Left kidney (tissue), 1 donor: ENCODE measurements at regions not wholly inside any gene's neighbourhood (a gene's known extent, or its start where the extent isn't known, plus 50 kb on each side); places are given as distances from the start of the nearest gene placed in this dataset.

Experiments
- DNase-seq: peaks from one replicate; pipeline ENCODE4 v3.0.0-alpha.2; 2013

DNA sequence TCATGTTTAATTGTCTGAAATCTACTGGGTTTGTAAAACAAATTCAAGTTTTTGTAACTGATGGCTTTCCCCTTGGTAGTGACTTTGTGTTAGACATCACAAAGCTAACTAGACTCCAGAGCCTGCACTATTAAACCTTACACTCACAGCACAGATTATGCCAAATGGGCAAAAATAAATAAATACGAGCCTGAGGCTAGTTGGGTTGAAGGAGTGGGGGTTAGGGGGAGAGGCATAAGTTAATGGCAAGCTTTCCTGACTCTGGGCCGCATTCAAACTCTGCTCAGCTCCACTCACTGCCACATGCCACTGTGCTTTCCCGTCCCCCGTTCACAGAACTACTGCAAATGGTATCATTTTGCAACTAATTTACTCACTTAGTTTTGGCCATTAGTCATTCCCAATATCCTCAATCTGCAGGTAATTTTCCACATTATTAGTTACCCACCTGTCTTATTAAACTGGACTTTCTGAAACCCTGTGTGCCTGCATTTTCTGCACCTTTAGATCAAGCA is 1079.9 kb upstream of the PIK3C3 start:
- DNase-seq = no peak

DNA sequence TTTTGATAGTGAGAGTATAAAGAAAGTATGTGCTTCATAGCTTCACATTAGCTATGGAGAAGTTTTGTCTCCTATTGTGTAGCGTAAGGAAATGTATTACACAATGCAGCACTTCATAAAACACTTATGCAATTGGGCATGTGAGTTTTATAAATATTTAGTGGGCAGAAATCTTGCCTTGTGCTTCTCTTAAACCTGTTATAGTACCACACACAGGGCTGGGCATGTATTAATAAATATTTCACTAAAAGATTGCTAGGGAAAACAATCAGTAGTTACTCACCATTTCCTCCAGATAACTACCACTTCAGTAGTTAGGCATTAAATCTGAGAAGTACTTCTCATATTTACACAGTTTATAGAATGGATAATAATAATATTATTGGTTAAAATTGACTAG is 1080.8 kb upstream of the PIK3C3 start:
- no peak for DNase-seq

DNA sequence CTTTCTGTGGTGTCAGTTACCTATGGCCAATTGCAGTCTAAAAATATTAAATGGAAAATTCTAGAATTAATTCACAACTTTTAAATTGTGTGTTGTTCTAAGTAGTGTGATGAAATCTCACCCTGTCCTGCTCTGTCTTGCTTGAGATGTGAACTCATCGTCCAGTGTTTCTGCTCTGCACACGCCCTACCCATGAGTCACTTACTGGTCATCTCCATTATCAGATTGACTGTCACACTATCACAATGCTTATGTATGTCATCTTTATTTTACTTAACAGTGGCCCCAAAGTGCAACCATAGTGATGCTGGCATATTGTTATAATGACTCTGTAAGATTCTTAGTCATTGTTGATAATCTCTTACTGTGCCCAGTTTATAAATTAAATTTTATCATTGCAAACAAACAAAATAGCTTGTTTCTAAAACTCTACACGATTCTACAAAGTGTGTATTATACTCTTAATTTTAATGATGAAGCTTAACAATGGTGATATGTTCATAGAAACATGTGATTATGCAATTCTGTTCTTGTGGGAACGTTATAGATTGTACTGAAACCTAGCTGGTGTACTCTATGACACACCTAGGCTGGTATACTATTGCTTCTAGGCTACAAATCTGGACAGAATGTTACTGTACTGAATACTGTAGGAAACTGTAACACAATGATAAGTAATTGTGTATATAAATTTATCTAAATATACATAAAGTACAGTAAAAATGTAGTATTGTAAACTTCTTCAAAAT is 1086.8 kb upstream of the PIK3C3 start:
- DNase-seq = no peak

DNA sequence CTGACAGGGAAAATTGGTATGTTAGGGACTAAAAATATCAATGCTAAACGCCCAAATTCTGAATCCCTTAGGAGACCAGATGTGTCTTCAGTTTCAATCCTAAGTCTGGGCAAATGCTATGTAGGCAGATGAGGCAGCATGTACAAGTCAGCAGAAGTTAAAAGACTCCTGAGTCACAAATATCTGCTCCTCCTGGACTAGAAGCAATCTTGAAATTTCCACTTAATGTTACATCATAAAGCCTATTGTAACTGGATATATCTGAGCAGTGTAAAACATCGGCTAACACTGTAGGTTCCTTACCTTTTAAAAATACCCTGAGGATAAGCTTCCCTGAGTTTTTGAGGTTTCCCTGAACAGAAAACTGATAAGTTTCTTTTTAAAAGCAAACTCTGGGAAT is 1087.6 kb upstream of the PIK3C3 start:
- no peak for DNase-seq

DNA sequence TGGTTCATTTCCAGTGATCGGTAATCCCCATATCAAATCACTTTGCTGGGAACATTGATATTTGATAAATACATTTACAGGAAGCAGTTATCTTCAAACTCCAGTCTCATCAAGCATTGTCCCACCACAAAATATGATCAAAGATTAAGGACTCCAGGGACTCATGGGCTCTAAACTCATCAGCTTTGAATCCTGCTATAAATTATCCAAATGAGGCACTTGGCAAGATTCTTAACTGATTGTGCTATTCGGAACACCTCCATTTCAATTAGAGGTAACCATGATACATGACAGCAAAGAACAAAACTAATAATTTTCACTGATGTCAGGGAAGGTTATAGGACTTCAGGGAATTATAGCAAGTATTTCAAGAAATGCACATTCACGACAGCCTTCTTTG is 1088.1 kb upstream of the PIK3C3 start:
- DNase-seq = no peak

DNA sequence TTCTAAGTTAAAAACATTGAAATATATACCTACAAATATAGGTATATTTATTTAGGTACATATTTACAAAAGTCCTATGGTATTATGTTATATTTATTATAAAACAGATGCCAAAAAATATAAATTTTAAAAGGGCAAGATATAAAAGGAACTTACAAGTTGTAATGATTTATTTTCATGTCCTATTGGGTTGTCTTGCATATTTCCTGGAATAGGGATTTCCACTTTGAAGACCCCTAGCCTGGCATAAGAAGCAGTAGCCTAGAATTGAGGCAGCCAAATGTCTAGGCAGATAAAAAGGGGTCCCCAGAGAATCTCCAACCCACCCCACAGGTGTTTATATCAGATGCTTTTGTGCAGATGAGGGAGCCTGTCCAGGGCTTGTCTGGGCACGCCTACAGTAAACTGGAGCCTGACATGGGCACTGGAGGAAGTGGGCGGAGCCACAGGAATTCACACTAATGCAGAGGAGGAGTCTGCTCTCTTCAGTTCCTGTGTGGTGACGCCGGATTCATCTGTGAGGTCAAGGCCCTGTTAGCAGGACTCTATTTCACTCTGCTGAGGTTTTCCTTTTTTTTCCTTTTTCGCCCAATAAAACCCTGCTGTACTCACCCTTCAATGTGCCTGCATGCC is 1088.9 kb upstream of the PIK3C3 start:
- no peak for DNase-seq

DNA sequence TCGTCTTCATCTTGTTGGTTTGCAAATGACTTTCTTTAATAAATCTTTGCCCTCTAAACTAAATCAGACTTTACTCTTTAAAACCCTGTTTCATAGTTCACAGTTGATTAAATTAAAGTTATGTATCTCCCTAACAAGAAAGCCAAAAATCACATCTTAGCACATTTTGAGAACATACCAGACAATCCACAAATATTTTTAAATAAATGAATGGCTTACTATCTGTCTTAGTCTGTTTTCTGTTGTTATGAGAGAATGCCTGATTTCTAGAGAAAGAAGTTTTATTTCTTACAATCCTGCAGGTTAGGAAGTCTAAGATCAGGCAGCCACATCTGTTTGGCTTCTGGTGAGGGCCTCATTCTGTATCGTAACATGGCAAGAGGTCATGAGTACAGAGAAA is 1090.2 kb upstream of the PIK3C3 start:
- DNase-seq = no peak

DNA sequence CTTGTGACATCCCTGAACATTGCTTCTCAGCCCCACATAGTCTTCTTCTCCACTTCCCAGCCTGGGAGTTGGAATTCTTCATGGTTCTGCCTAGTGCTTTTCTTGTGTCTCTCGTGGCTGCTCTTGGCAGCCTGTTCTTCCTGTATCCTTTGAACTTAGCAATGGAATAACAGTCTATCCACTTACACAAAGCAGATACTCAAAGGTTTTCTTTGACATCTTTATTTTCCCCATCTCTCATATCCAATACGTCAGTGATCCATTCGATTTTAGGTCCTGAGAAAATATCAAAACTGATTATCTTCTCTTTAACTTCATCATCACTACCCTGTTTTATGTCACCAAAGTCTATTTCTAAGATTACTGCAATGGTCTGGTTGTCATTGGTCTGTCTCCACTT is 1091.2 kb upstream of the PIK3C3 start:
- no peak for DNase-seq

DNA sequence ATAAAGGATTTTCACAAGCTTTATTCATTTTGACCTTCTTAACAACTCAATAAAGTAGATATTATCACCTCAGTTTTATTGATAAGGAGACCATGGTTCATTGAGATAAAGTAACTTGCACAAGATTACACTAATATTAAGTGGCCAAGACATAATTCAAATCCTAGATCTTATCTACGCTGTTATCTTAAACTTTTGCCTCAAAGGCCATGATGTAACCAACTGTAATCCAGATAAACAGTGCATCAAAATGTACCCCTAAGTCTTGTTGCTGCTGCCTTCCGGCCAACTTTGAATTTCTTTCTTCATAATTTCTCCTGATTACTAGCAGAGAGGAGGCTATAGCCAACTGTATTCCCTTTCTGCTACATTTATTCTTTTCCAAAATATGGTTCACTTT is 1094.8 kb upstream of the PIK3C3 start:
- no peak for DNase-seq

DNA sequence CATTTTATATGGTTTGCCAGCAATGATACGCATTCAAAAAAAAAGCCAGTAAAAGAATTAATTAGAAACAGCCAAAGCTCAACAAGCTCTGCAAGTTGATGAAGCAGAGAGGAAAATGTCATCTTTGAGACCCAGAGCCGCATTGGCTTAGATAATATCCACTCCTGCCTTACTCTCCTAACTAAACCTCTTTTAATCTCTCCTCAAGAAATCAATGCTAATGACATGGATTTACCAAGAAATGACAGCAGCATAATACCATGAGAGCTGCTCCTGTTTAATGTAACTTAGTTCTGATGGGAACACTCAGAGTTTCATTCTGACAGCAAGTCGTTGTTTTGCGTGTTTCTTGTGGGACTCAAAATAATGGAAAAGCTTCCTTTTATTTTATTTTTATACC is 1099.4 kb upstream of the PIK3C3 start:
- DNase-seq = no peak

DNA sequence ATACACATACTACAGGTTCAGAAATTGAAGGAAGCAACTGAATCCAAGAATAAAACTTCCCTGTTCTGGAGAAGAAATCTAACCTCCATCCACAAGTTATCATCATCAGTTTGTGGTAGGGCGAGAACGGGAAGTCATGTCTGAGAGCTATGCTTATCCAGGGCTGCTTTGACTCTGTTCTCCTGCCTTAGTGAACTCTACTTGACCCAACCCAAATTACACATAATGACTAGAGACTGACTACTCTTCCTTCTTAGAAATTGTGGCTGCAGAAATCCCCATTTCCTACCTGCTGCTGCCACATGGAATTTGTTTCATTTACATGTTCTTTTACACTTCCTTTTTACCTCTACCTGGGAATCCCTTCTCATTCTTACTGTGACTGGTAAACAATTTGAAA is 1102.6 kb upstream of the PIK3C3 start:
- no peak for DNase-seq

DNA sequence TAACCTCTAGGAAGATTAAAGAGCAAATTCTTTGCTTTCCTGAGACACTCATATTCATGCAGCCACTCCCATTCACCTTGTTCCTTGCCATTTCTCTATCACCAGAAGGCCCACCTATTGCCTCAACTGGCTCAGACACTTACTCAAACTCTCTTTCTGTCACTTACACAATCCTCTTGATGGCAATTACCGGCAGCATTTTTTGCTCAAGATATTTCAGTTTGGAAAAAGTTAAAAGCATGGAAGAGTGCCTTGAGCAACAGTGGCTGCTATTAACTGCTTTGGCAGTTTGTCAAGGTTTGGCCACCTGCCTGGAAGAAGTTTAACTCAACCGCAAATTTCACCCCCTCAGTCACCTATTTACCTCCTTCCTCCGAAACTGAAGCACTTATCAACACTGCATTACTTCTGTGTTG is 1104.0 kb upstream of the PIK3C3 start:
- DNase-seq = peak; percentile 28

DNA sequence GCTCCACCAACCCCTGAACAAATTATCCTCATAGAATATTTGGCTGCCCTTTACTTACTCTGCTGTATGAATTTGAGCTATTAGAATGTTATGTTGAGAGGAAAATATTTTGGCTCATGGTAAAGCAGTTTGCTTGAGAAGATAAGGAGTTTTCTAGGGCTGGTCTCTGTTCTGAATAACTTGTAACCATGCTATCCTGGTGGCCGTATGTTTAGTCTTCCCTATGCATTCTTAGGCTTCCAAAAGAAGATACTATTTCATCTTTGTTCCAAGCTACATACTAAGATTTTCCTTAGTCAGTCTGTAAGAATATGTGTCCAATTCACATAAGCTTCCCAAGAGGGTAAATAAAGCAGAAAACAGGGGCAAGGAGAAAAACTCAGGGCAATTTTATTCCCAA is 1105.1 kb upstream of the PIK3C3 start:
- no peak for DNase-seq

DNA sequence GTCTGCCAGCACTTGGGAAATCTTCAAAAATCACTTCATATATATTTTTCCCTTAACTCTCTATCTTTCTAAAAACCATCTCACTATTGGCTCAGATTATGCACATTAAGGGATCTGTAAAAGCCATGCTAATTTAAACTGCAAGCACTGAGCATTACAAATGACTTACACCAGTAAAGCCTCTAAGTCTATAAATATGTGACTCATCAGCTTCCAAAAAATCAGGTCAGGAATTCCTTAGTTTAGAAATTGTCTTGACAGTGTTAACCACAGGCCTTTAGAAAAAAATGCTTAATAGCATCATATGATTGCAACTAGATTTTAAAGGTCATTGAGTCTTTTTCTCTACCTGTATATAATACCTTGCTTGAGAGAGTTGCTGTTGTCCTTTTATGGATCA is 1113.6 kb upstream of the PIK3C3 start:
- DNase-seq = no peak

DNA sequence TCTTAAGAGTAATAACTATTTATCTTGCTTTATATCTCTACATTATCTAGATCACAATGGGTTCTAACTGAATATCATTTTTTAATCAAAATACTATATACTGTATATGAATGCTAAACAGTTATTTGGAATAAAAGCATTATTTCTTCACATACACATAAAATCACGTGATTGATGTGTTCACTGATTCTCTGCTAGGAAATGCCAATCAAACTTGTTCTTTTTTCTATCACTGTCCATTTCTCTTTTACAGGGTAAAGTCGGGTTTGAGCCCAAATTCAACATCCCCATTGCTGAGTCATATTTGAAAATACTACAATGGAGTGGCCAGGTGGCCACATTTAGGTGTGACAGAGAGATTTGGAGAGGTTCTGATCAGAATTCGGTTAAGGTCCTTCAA is 1114.0 kb upstream of the PIK3C3 start:
- no peak for DNase-seq

DNA sequence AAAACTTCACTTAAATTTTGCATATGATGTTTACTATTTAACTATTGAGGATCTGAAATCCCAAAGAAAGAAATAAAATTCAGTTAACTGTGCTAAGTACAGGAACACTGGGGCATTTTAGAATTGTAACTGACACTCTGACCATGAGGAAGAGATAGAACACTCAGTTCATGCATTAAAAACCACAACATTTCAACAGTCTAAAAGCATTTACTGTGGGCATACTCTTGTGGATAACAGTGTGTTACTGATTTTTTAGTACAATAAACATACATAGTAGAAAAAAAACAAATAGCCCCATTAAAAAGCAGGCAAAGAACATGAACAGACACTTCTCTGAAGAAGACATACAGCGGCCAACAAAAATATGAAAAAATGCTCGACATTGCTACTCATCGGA is 1122.7 kb upstream of the PIK3C3 start:
- no peak for DNase-seq

DNA sequence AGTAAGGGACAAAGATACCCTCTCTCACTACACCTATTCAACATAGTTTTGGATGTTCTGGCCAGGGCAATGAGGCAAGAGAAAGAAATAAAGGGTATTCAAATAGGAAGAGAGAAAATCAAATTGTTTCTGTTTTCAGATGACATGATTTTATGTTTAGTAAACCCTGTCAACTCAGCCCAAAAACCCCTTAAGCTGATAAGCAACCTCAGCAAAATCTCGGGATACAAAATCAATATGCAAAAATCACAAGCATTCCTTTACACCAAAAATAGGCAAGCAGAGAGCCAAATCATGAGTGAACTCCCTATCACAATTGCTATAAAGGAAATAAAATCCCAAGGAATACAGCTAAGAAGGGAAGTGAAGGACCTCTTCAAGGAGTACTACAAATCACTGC is 1130.7 kb upstream of the PIK3C3 start:
- no peak for DNase-seq

DNA sequence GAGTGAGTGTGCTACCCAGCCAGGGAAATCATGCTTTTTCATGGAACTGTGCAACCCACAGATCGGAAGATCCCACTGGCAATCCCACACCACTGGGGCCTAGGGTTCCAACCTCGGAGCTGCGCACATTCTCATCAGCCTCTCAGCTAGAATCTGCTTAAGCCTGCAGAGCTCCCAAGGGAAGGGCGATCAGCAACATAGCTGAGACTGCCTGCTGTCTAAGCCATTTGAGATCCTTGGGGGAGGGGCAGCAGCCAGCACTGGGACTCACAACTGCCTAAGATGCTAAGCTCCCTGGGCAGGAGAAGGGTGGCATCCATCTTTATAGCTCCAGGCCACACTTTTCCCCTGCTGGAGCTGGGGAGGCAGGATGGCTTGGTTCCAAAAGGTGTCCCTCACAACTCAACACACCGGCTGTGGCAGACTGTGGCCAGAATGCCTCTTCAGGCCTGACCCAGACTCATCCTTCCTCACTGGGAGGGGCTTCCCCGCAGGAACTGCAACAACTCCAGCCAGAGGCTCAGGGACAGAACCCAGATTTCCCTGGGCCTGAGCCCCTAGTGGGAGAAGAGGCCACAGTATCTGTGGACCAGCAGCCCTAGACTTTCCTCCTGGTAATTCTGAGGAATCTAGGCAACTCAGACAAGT is 1133.3 kb upstream of the PIK3C3 start:
- no peak for DNase-seq

DNA sequence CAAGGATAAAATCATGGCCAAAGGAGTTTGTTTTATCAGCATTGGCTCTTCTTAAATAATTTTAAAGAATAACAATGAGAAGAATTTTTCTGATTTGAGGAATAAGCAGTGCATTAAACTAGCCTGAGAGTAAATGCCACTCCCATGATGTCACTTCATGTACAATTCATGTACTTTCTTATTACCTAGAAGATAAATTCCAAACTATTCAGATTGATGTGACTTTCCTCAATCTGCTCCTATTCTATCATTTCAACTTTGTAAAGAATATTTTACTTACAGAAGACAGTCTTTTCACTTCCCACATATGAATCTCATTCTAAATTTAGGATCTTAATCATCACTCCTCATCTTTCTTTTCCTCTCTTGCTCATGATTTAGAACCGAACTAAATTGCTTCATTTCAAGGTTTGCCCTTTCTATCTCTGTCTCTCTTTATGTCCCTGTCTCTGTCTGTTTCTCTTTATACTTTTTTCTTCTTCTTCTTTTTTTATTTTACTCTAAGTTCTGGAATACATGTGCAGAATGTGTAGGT is 1142.0 kb upstream of the PIK3C3 start:
- DNase-seq = no peak

DNA sequence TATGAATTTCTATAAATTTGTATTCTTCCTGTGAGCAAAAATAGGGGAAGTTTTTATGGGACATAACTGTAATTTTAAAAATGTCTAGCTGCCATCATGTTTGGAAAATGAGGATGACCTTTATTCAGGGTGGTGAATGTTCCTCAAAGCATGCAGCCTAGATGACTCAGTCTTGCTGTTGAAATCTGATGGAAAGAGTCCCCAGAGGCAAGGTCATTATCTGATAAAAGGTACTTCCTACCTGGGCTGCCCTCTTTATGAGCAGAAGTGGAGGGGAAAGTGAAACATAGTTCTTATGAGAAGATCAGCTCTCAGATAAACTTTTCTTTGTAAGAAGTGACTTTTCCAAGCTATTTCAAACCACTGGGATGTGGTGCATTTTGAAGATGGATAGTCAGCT is 1144.7 kb upstream of the PIK3C3 start:
- DNase-seq = no peak

DNA sequence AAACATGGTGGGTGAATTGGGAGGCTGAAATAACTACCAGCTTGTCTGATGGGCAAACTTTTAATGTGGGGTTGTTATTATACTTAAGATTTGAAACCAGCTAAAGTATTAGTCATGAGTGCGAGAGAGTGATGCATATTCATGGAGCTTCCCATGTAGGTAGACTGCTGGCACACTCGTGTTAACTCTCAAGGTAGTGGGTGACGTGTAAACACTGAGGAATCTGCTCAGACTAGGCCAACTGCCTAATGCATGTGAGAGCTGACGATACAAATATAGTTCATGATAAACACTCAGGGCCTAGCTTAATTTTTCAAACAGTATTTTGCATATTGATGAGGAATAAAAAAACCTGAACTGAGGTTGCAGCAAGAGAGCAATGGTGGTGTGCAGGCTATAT is 1165.7 kb upstream of the PIK3C3 start:
- DNase-seq = no peak

DNA sequence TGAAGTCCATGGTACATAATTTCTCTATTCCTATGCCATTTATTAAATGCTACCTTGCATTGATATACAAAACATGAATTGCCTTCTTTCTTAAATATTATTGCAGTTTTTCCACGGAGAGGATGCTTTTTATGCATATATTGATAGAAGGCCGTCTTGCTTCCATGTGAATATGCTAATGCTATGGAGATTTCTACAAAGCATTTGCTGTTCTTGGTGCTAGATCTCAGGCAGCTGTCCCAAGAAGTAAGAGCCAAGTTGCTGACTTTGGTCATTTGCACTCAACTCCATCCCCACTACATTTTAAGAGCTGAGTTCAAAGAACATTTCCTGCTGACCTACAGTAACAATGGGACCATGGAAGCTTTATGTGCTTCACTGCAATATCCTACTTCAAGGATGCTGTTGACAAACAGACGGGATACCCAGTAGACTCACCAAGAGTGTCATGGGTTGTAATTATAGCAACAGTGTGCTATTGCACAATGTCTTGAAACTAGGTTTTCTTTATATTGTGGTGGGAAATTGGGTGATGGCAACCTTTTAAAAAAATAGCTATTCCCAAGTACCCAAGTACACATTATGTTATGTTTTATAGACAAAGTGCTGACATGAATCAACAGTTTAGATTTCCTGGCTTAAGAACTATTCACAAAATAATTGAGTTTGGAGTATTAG is 1172.4 kb upstream of the PIK3C3 start:
- DNase-seq = no peak

DNA sequence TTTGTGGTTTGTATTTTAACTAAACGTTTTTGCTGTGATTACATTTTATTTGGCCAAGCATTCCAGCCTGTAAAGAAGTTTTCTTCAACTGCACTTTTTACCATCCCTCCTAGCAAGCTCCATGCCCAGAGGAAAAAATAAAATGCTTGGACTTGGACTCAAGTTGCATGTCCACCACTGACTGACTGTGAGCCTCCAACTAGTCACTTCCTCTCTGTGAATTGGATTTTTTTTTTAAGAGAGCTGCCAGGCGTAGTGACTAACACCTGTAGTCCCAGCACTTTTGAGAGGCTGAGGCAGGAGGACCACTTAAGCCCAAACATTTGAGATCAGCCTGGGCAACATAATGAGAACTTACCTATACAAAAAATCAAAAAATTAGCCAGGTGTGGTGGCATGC is 1185.2 kb upstream of the PIK3C3 start:
- DNase-seq = no peak
